Endothelial cell of umbilical vein (primary cell): ENCODE measurements at regions not wholly inside any gene's neighbourhood (a gene's known extent, or its start where the extent isn't known, plus 50 kb on each side); places are given as distances from the start of the nearest gene placed in this dataset.

Source experiments
- CTCF ChIP-seq, 2 donors: IDR thresholded peaks; 1 replicate in 1 of 2; 2 replicates in 1 of 2; pipeline ENCODE4 v1.5.1; 2011; ENCODE audit warnings: low read length in 2 of 2, mild to moderate bottlenecking in 2 of 2, moderate library complexity in 2 of 2, control low read depth in 1 of 2, inconsistent platforms in 1 of 2, low read depth in 1 of 2; ENCODE audit not compliant: insufficient read depth in 1 of 2; ENCODE audit errors: extremely low read depth in 1 of 2
- EZH2 ChIP-seq: IDR thresholded peaks from 2 replicates; pipeline ENCODE4 v1.6.1; 2012; ENCODE audit warnings: borderline replicate concordance, low read depth, mild to moderate bottlenecking, moderate library complexity, low read length, inconsistent platforms; ENCODE audit not compliant: severe bottlenecking
- FOS ChIP-seq: IDR thresholded peaks from 2 replicates; pipeline ENCODE4 v1.6.1; 2011; ENCODE audit warnings: mild to moderate bottlenecking, low read length, moderate library complexity, borderline replicate concordance; ENCODE audit not compliant: insufficient read depth
- JUN ChIP-seq: IDR thresholded peaks from 2 replicates; pipeline ENCODE4 v1.6.1; 2011; ENCODE audit warnings: borderline replicate concordance, low read depth; ENCODE audit not compliant: insufficient read length, insufficient read depth
- MAX ChIP-seq: IDR thresholded peaks from 2 replicates; pipeline ENCODE4 v1.6.1; 2011; ENCODE audit not compliant: insufficient read depth, insufficient read length
- POLR2A ChIP-seq: IDR thresholded peaks from 2 replicates; pipeline ENCODE4 v1.6.1; 2012; ENCODE audit warnings: low read depth, mild to moderate bottlenecking, control low read depth, low read length
- POLR2AphosphoS5 ChIP-seq: IDR thresholded peaks from 2 replicates; pipeline ENCODE4 v1.6.1; 2012; ENCODE audit warnings: low read depth, mild to moderate bottlenecking, control low read depth, low read length, moderate library complexity; ENCODE audit not compliant: insufficient read depth

GRCh38 chr2:7539077-7539476 is 621.9 kb downstream of the RNF144A start:
- TF ChIP-seq POLR2A (no peak), EZH2 (no peak), CTCF (IDR thresholded peaks at IDR 0.05; ENCODE audit: extremely low read depth in 1 of 2, insufficient read depth in 1 of 2, low read depth in 1 of 2, low read length in 2 of 2) (no peak), MAX (no peak), FOS (no peak), POLR2AphosphoS5 (no peak), JUN (no peak)
